ENCODE measurements at regions not wholly inside any gene's neighbourhood (a gene's known extent, or its start where the extent isn't known, plus 50 kb on each side); places are given as distances from the start of the nearest gene placed in this dataset.

GRCh38 chr2:6168485-6168884 lies 476.3 kb downstream of the SOX11 start:
- Histone ChIP-seq H3K27me3 (ENCODE audit: insufficient read depth, low read length, poor library complexity) (no peaks in the 10 kb centered on the region), H3K27ac (ENCODE audit: low read depth, low read length) (no peak overlapping the region), H2BK5ac (ENCODE audit: low read length) (no peak overlapping the region), H3K79me1 (ENCODE audit: low read length) (no peaks in the 10 kb centered on the region), H2BK120ac (ENCODE audit: low read depth, low read length) (no peak overlapping the region), H3K23ac (ENCODE audit: low read length) (no peak overlapping the region), H3K36me3 (ENCODE audit: control insufficient read depth, insufficient read depth, low read length) (no peaks in the 10 kb centered on the region), H3K79me2 (ENCODE audit: control insufficient read depth, insufficient read depth, low read length) (no peaks in the 10 kb centered on the region), H4K8ac (ENCODE audit: low read depth, low read length) (no peak overlapping the region), H2BK15ac (replicated peaks; ENCODE audit: low read depth) (no peak overlapping the region), H4K5ac (ENCODE audit: low read length) (no peak overlapping the region), H3K4me3 (ENCODE audit: low read length) (no peak overlapping the region), H2AK5ac (ENCODE audit: low read length) (no peak overlapping the region), H3K56ac (ENCODE audit: low read length) (no peak overlapping the region), H3K4me2 (ENCODE audit: low read length) (no peak overlapping the region), H3K18ac (ENCODE audit: low read length) (no peak overlapping the region), H3K9ac (ENCODE audit: low read length) (no peak overlapping the region), H3K4me1 (ENCODE audit: control insufficient read depth, low read depth, low read length) (no peaks in the 10 kb centered on the region), H3K4ac (ENCODE audit: low read depth, low read length) (no peak overlapping the region)
- no CpG with 5 or more reads among the region's 1 CpG for WGBS (ENCODE audit: extremely low coverage, insufficient coverage, low lambda C conversion rate)
- no peak for DNase-seq

DNA sequence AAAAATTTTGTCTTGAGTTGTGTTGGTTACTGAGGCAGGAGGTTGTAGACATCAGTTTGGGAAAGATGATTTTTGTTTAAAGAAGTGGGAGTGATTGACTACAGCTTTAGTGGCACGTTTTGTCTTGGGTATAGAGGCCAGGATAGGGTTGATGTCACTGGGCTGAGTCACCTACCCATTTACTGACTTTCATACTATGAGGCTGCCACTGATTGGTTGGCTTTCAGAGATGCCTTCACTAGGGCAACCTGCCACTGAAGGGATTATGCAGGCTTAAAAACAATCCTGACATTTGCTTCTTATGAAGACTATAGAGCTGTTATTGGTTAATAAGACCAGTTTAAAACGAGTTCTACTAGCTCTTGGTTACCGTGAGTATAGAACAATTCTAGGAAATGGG lies 479.1 kb downstream of the SOX11 start:
- no peak for DNase-seq
- H4K5ac ChIP-seq (ENCODE audit: low read length) = no peak overlapping the region
- WGBS (ENCODE audit: extremely low coverage, insufficient coverage, low lambda C conversion rate) = no CpG with 5 or more reads among the region's 3 CpGs

GRCh38 chr2:6177811-6178210 lies 485.6 kb downstream of the SOX11 start:
- WGBS (ENCODE audit: extremely low coverage, insufficient coverage, low lambda C conversion rate) = no CpG with 5 or more reads among the region's 2 CpGs
- Histone ChIP-seq H4K5ac (ENCODE audit: low read length) (no peak overlapping the region), H3K4me2 (ENCODE audit: low read length) (no peak overlapping the region), H3K4ac (ENCODE audit: low read depth, low read length) (no peak overlapping the region), H3K4me1 (ENCODE audit: control insufficient read depth, low read depth, low read length) (no peaks in the 10 kb centered on the region), H3K18ac (ENCODE audit: low read length) (no peak overlapping the region), H3K23ac (ENCODE audit: low read length) (no peak overlapping the region), H2BK5ac (ENCODE audit: low read length) (no peak overlapping the region), H3K4me3 (ENCODE audit: low read length) (no peak overlapping the region), H3K27me3 (ENCODE audit: insufficient read depth, low read length, poor library complexity) (no peaks in the 10 kb centered on the region), H3K79me2 (ENCODE audit: control insufficient read depth, insufficient read depth, low read length) (no peaks in the 10 kb centered on the region), H2BK120ac (ENCODE audit: low read depth, low read length) (no peak overlapping the region), H3K9ac (ENCODE audit: low read length) (no peak overlapping the region), H3K56ac (ENCODE audit: low read length) (no peak overlapping the region), H4K8ac (ENCODE audit: low read depth, low read length) (no peak overlapping the region), H3K27ac (ENCODE audit: low read depth, low read length) (no peak overlapping the region), H2AK5ac (ENCODE audit: low read length) (no peak overlapping the region), H3K36me3 (ENCODE audit: control insufficient read depth, insufficient read depth, low read length) (no peaks in the 10 kb centered on the region), H3K79me1 (ENCODE audit: low read length) (no peaks in the 10 kb centered on the region), H2BK15ac (replicated peaks; ENCODE audit: low read depth) (no peak overlapping the region)
- no peak for DNase-seq

More for the DNA sequence above, 479.1 kb downstream of the SOX11 start:
- Histone ChIP-seq H3K27ac (ENCODE audit: low read depth, low read length) (no peak overlapping the region), H3K4ac (ENCODE audit: low read depth, low read length) (no peak overlapping the region), H2AK5ac (ENCODE audit: low read length) (no peak overlapping the region), H3K4me2 (ENCODE audit: low read length) (no peak overlapping the region), H3K36me3 (ENCODE audit: control insufficient read depth, insufficient read depth, low read length) (no peaks in the 10 kb centered on the region), H3K18ac (ENCODE audit: low read length) (no peak overlapping the region), H4K8ac (ENCODE audit: low read depth, low read length) (no peak overlapping the region), H3K23ac (ENCODE audit: low read length) (no peak overlapping the region), H3K79me1 (ENCODE audit: low read length) (no peaks in the 10 kb centered on the region), H3K9ac (ENCODE audit: low read length) (no peak overlapping the region), H2BK120ac (ENCODE audit: low read depth, low read length) (no peak overlapping the region), H3K79me2 (ENCODE audit: control insufficient read depth, insufficient read depth, low read length) (no peaks in the 10 kb centered on the region), H3K4me1 (ENCODE audit: control insufficient read depth, low read depth, low read length) (no peaks in the 10 kb centered on the region), H3K27me3 (ENCODE audit: insufficient read depth, low read length, poor library complexity) (no peaks in the 10 kb centered on the region), H3K56ac (ENCODE audit: low read length) (no peak overlapping the region), H2BK5ac (ENCODE audit: low read length) (no peak overlapping the region), H3K4me3 (ENCODE audit: low read length) (no peak overlapping the region), H2BK15ac (replicated peaks; ENCODE audit: low read depth) (no peak overlapping the region)

- H3K56ac ChIP-seq (ENCODE audit: low read length) = no peak overlapping the region
- H2BK5ac ChIP-seq (ENCODE audit: low read length) = no peak overlapping the region
- no peak overlapping the region for H2BK15ac ChIP-seq (replicated peaks; ENCODE audit: low read depth)
- H3K79me1 ChIP-seq (ENCODE audit: low read length) = no peaks in the 10 kb centered on the region
- H3K4me1 ChIP-seq (ENCODE audit: control insufficient read depth, low read depth, low read length) = no peaks in the 10 kb centered on the region
- no peaks in the 10 kb centered on the region for H3K27me3 ChIP-seq (ENCODE audit: insufficient read depth, low read length, poor library complexity)
- H3K4me2 ChIP-seq (ENCODE audit: low read length) = no peak overlapping the region
- H3K27ac ChIP-seq (ENCODE audit: low read depth, low read length) = no peak overlapping the region
- H3K36me3 ChIP-seq (ENCODE audit: control insufficient read depth, insufficient read depth, low read length) = no peaks in the 10 kb centered on the region
- H3K79me2 ChIP-seq (ENCODE audit: control insufficient read depth, insufficient read depth, low read length) = no peaks in the 10 kb centered on the region
- no peak overlapping the region for H3K9ac ChIP-seq (ENCODE audit: low read length)
- no peak overlapping the region for H2BK120ac ChIP-seq (ENCODE audit: low read depth, low read length)
- no peak overlapping the region for H4K8ac ChIP-seq (ENCODE audit: low read depth, low read length)
- H3K23ac ChIP-seq (ENCODE audit: low read length) = no peak overlapping the region
- WGBS (ENCODE audit: extremely low coverage, insufficient coverage, low lambda C conversion rate) = no CpG with 5 or more reads among the region's 4 CpGs
- H4K5ac ChIP-seq (ENCODE audit: low read length) = no peak overlapping the region
- no peak overlapping the region for H3K4me3 ChIP-seq (ENCODE audit: low read length)
- DNase-seq = no peak
- H3K4ac ChIP-seq (ENCODE audit: low read depth, low read length) = no peak overlapping the region
- no peak overlapping the region for H3K18ac ChIP-seq (ENCODE audit: low read length)
- H2AK5ac ChIP-seq (ENCODE audit: low read length) = no peak overlapping the region
Observed at GRCh38 chr2:6181525-6181924, 489.3 kb downstream of the SOX11 start.

- Histone ChIP-seq H4K8ac (ENCODE audit: low read depth, low read length) (no peak overlapping the region), H2BK5ac (ENCODE audit: low read length) (no peak overlapping the region), H4K5ac (ENCODE audit: low read length) (no peak overlapping the region), H3K18ac (ENCODE audit: low read length) (no peak overlapping the region), H2BK120ac (ENCODE audit: low read depth, low read length) (no peak overlapping the region), H2AK5ac (ENCODE audit: low read length) (no peak overlapping the region), H3K4me2 (ENCODE audit: low read length) (no peak overlapping the region), H3K4me1 (ENCODE audit: control insufficient read depth, low read depth, low read length) (peaks cover 2% of the 10 kb centered on the region), H3K23ac (ENCODE audit: low read length) (no peak overlapping the region), H3K4me3 (ENCODE audit: low read length) (no peak overlapping the region), H3K27ac (ENCODE audit: low read depth, low read length) (no peak overlapping the region), H3K79me2 (ENCODE audit: control insufficient read depth, insufficient read depth, low read length) (no peaks in the 10 kb centered on the region), H3K79me1 (ENCODE audit: low read length) (no peaks in the 10 kb centered on the region), H3K9ac (ENCODE audit: low read length) (no peak overlapping the region), H3K56ac (ENCODE audit: low read length) (no peak overlapping the region), H2BK15ac (replicated peaks; ENCODE audit: low read depth) (no peak overlapping the region), H3K27me3 (ENCODE audit: insufficient read depth, low read length, poor library complexity) (no peaks in the 10 kb centered on the region), H3K4ac (ENCODE audit: low read depth, low read length) (no peak overlapping the region), H3K36me3 (ENCODE audit: control insufficient read depth, insufficient read depth, low read length) (no peaks in the 10 kb centered on the region)
- no peak for DNase-seq
- no CpG with 5 or more reads among the region's 4 CpGs for WGBS (ENCODE audit: extremely low coverage, insufficient coverage, low lambda C conversion rate)
Observed at GRCh38 chr2:6181926-6182325, 489.7 kb downstream of the SOX11 start.

GRCh38 chr2:6183226-6183625 lies 491.0 kb downstream of the SOX11 start:
- Histone ChIP-seq H3K23ac (ENCODE audit: low read length) (no peak overlapping the region), H3K4me1 (ENCODE audit: control insufficient read depth, low read depth, low read length) (peaks cover 2% of the 10 kb centered on the region)

More at GRCh38 chr2:6183226-6183625, 491.0 kb downstream of the SOX11 start:
- H3K4ac ChIP-seq (ENCODE audit: low read depth, low read length) = no peak overlapping the region
- no peak overlapping the region for H4K8ac ChIP-seq (ENCODE audit: low read depth, low read length)
- no peak overlapping the region for H2BK15ac ChIP-seq (replicated peaks; ENCODE audit: low read depth)
- H3K79me2 ChIP-seq (ENCODE audit: control insufficient read depth, insufficient read depth, low read length) = no peaks in the 10 kb centered on the region
- no peak overlapping the region for H3K4me2 ChIP-seq (ENCODE audit: low read length)
- no peak overlapping the region for H3K27ac ChIP-seq (ENCODE audit: low read depth, low read length)
- no peak overlapping the region for H2BK5ac ChIP-seq (ENCODE audit: low read length)
- H2BK120ac ChIP-seq (ENCODE audit: low read depth, low read length) = no peak overlapping the region
- no peak overlapping the region for H3K9ac ChIP-seq (ENCODE audit: low read length)
- H3K18ac ChIP-seq (ENCODE audit: low read length) = no peak overlapping the region
- no peaks in the 10 kb centered on the region for H3K27me3 ChIP-seq (ENCODE audit: insufficient read depth, low read length, poor library complexity)
- H2AK5ac ChIP-seq (ENCODE audit: low read length) = no peak overlapping the region
- no peak for DNase-seq
- no peak overlapping the region for H4K5ac ChIP-seq (ENCODE audit: low read length)
- no CpG with 5 or more reads among the region's 1 CpG for WGBS (ENCODE audit: extremely low coverage, insufficient coverage, low lambda C conversion rate)
- H3K56ac ChIP-seq (ENCODE audit: low read length) = no peak overlapping the region
- no peak overlapping the region for H3K4me3 ChIP-seq (ENCODE audit: low read length)
- no peaks in the 10 kb centered on the region for H3K79me1 ChIP-seq (ENCODE audit: low read length)
- no peaks in the 10 kb centered on the region for H3K36me3 ChIP-seq (ENCODE audit: control insufficient read depth, insufficient read depth, low read length)

Data from mesendoderm (in vitro differentiated cells).